NCI-H82 treated with DMSO at 0.1 percent for 48 hours (cell line): ENCODE measurements at regions not wholly inside any gene's neighbourhood (a gene's known extent, or its start where the extent isn't known, plus 50 kb on each side); places are given as distances from the start of the nearest gene placed in this dataset.

Experiments used
- DNase-seq: peaks from one replicate; lab custom pipeline; 2025; ENCODE audit not compliant: unreplicated experiment; lab: John Stamatoyannopoulos, UW

GRCh38 chr3:18886331-18886730, 262.0 kb upstream of the KCNH8 start:
- DNase-seq = no peak

GRCh38 chr3:18885612-18886011, 262.7 kb upstream of the KCNH8 start:
- DNase-seq = no peak

- DNase-seq = no peak
Observed at GRCh38 chr3:18883571-18883970, 264.7 kb upstream of the KCNH8 start.

- no peak for DNase-seq
Observed at GRCh38 chr3:18880691-18881090, 267.6 kb upstream of the KCNH8 start.

GRCh38 chr3:18872466-18872865, 275.8 kb upstream of the KCNH8 start:
- no peak for DNase-seq

GRCh38 chr3:18870642-18871041, 277.7 kb upstream of the KCNH8 start:
- no peak for DNase-seq

GRCh38 chr3:18870074-18870640, 278.2 kb upstream of the KCNH8 start:
- no peak for DNase-seq

- DNase-seq = no peak
Observed at GRCh38 chr3:18868911-18869689, 279.2 kb upstream of the KCNH8 start.

GRCh38 chr3:18866899-18867298, 281.4 kb upstream of the KCNH8 start:
- DNase-seq = no peak

GRCh38 chr3:18864933-18865731, 283.2 kb upstream of the KCNH8 start:
- no peak for DNase-seq

- DNase-seq = no peak
Observed at GRCh38 chr3:18862077-18862476, 286.2 kb upstream of the KCNH8 start.

GRCh38 chr3:18861137-18861536, 287.2 kb upstream of the KCNH8 start:
- no peak for DNase-seq

- no peak for DNase-seq
Observed at GRCh38 chr3:18853269-18853668, 295.0 kb upstream of the KCNH8 start.

GRCh38 chr3:18847583-18848197, 300.6 kb upstream of the KCNH8 start:
- DNase-seq = no peak

GRCh38 chr3:18843983-18844382, 304.3 kb upstream of the KCNH8 start:
- no peak for DNase-seq

- DNase-seq = no peak
Observed at GRCh38 chr3:18843188-18843587, 305.1 kb upstream of the KCNH8 start.

- no peak for DNase-seq
Observed at GRCh38 chr3:18841422-18842343, 306.6 kb upstream of the KCNH8 start.

GRCh38 chr3:18840535-18841137, 307.7 kb upstream of the KCNH8 start:
- DNase-seq = no peak

- DNase-seq = no peak
Observed at GRCh38 chr3:18838758-18839157, 309.6 kb upstream of the KCNH8 start.

- DNase-seq = no peak
Observed at GRCh38 chr3:18837137-18837755, 311.1 kb upstream of the KCNH8 start.
